Stimulated activated CD4-positive, alpha-beta T cell treated with anti-CD3 and anti-CD28 coated beads, Interleukin-2, amount 100 ng/mL, for 48 hours (primary cell): ENCODE measurements at regions not wholly inside any gene's neighbourhood (a gene's known extent, or its start where the extent isn't known, plus 50 kb on each side); places are given as distances from the start of the nearest gene placed in this dataset.
"Not testable (repeated sequence)": the region's sequence is repeated elsewhere in the genome, so short reads cannot be mapped to it uniquely, and the experiment has no call there.

ENCODE experiments used
- DNase-seq, 2 donors: peaks; one replicate each; pipeline ENCODE4 v3.0.0-alpha.2; 2020

GRCh38 chr7:136527554-136527953 is 340.9 kb upstream of the CHRM2 start:
- no peak for DNase-seq

- no peak for DNase-seq
Measured at GRCh38 chr7:136526408-136527105, 341.9 kb upstream of the CHRM2 start.

DNA sequence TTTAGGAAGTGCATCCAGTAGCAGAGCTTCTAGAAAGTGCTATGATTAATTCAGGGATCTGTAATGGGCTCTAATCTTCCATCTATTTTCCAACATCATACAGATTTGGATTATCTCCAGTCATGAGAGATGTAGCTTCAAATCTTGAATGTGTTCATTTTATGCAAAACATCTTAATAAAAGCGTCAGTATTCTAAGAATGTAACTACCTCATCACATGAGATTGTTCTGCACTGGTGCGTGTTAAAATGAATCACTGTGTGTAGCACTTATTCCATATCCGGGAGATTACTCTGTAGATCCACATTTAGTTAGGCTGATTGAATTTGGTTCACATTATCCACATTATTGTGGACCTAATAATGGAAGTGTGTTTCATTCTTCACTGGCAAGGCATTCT is 344.9 kb upstream of the CHRM2 start:
- DNase-seq, result no peak

DNA sequence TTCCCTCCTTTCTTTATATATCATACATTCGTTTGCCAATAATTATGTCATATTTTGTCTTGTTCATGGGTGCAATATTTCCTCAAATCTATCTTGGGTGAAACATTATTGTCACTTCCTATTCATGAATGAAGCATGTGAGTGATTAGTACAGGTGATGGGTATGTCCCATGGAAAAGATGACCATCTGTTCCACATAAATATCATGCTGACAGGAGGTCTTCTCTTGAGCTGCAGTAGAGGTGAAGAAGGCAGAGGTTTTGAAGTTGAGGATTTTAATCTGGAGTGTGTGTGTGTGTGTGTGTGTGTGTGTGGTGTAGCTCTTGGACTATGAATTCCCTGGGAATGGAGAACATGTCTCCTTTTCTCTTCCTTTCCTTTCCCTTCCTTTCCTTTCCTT is 350.5 kb upstream of the CHRM2 start:
- DNase-seq, result no peak

DNA sequence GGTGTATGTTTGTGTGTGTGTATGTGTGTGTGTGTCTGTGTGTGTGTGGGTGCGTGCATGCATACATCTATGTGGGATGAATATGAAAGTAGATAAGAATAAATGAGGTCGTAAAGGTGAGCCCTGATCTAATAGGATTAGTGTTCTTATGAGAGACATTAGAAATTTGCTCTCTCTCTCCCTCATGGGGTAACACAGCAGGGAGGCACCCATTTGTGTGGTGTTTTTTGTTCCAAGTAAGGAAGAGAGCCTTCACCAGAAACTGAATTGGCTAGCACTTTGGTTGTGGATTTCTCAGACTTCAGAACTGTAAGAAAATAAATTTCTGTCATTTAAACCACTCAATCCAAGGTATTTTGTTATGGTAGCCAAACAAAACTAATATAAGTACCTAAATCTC is 353.7 kb upstream of the CHRM2 start:
- no peak for DNase-seq

- no peak for DNase-seq
Measured at GRCh38 chr7:136513744-136514143, 354.7 kb upstream of the CHRM2 start.

DNA sequence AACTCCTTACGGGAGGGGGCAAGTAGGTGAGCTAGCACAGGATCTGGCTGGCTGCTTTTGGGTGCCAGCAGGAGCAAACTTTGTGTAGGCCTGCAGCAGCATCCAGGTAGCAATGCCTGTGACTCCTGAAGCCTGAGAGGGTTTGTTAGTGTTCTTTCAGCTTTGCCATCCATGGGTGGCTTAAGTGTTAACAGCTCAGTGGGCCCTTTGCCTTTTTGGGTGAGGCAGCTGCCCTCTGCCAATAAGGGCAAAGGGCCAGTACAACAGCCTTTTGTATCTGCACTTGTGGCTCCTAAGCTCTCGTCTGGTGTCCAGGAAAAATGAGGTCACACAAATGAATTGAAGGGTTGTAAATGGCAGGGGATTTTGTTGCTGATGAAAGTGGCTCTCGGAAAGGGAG is 359.0 kb upstream of the CHRM2 start:
- no peak for DNase-seq

GRCh38 chr7:136502162-136502561 is 366.3 kb upstream of the CHRM2 start:
- no peak for DNase-seq

GRCh38 chr7:136501151-136501550 is 367.3 kb upstream of the CHRM2 start:
- no peak for DNase-seq

DNA sequence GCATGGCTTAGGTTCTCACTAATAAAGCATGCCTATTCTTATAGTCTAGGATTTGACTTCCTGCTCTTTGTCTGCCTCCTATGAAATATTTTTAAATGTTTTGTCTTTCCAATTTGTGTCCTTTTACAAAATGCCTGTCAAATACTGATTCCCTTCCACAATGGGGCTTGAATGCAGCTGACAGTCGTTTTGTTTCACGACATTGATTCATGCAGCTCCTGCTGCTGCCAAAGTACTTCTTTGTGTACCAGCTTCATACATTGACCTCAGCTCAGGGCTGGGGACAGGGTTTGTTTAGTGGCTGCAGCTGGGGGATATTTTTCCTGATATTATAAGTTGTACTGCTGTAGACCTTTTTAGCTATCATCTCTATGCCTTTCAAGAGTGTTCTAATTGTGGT is 371.9 kb upstream of the CHRM2 start:
- DNase-seq, result no peak

GRCh38 chr7:136495081-136495480 is 373.4 kb upstream of the CHRM2 start:
- no peak for DNase-seq

DNA sequence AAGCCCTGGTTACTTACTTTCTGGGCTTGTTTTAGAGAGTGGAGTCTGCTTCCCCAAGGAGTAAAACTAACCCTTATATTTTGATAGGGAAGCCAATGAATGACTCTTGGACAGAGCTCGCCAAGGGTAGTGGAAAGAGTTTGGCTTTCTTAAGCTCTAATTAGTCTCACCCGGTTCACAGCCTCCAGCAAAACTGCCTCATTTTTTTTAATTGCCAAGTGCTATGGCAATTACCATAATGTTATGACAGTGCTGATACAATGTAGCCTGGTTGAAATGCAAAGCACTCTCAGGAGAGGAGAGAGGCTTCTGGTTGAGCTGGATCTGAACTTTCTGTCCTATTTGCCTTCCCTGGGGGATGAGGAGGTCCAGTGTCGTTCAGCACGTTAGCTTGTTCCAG is 376.1 kb upstream of the CHRM2 start:
- DNase-seq, result no peak

DNA sequence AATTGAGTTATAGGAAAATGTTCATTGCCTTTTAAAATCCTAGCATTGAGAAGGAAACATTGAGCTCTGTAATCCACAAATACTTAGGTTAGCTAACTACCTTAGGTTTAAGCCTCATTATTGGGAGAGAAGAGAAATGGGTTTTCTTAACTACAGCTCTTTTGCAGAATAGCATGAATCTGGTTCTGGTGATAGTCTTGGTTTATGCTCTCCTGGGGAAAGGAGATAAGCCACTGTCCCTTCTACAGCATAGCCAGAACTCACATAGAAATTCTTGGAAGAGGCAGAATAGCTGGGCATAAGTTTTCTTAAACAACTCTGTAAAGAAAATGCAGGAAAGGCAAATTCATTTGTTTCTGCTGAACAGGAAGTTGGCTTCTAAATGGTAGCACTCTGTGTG is 378.6 kb upstream of the CHRM2 start:
- DNase-seq, result no peak

DNA sequence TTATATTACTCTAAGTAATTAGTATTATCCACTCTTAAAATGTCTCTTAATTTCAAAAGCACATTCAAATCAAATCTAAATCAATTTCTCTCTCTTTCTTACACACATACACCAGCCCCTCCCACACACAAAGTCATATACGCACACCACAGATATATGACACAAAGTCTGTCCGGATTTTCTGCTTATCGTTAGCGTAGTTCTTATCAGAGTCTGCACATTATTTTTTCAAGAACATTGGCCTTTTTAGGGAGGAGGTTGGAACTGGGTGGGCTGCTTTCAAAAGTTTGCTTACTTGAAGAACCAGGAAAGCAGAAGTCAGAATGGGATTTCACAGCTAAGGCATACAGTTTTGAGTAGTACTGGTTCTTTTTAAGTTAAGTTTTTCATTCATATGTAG is 387.6 kb upstream of the CHRM2 start:
- no peak for DNase-seq

- DNase-seq, result no peak
Measured at GRCh38 chr7:136479922-136480321, 388.5 kb upstream of the CHRM2 start.

GRCh38 chr7:136470179-136470578 is 398.3 kb upstream of the CHRM2 start:
- no peak for DNase-seq

DNA sequence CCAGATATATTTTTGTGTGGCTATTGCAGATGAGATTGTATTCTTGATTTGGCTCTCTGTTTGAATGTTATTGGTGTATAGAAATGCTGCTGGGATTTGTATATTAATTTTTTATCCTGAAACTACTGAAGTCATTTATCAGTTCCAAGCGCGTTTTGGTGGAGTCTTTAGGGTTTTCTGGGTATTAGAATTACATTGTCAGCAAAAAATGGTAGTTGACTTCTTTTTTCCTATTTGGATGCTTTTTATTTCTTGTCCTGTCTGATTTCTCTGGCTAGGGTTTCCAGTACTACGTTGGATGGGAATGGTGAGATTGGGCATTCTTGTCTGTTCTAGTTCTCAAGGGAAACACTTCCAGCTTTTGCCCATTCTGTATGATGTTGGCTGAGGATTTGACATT is 415.5 kb upstream of the CHRM2 start:
- DNase-seq, result no peak

GRCh38 chr7:136446751-136447150 is 421.7 kb upstream of the CHRM2 start:
- DNase-seq, result no peak

- DNase-seq, result no peak
Measured at GRCh38 chr7:136441835-136442234, 426.6 kb upstream of the CHRM2 start.

GRCh38 chr7:136431736-136432135 is 436.7 kb upstream of the CHRM2 start:
- DNase-seq, result not testable (repeated sequence)

- no peak for DNase-seq
Measured at GRCh38 chr7:136424058-136424457, 444.4 kb upstream of the CHRM2 start.

DNA sequence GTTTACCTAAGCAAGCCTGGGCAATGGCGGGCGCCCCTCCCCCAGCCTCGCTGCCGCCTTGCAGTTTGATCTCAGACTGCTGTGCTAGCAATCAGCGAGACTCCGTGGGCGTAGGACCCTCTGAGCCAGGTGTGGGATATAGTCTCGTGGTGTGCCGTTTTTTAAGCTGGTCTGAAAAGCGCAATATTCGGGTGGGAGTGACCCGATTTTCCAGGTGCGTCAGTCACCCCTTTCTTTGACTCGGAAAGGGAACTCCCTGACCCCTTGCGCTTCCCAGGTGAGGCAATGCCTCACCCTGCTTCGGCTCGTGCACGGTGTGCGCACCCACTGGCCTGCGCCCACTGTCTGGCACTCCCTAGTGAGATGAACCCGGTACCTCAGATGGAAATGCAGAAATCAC is 442.6 kb upstream of the MTPN start:
- not testable (repeated sequence) for DNase-seq

DNA sequence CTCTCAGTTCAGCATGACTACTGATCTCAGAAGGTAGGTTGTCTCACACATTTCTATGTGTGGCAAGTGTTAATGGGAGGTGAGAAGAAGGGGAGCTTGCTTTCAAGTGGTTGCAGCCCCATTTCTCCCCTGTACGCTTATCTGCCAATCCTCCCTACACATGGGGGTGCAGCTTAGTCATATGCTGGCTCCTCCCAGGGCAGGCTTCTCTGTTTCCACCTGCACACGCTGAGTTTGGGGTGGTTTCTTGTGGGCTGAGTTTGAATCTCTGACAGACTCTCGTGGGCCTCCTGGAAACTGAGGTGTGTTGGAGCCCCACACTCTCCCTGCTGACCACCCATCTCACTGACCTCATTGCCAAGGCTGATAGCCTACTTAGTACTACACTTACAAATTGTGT is 435.8 kb upstream of the MTPN start:
- no peak for DNase-seq

GRCh38 chr7:136405931-136406777 is 429.0 kb upstream of the MTPN start:
- DNase-seq, result peak; percentile 6 to 9

- DNase-seq, result no peak
Measured at GRCh38 chr7:136403591-136403990, 426.4 kb upstream of the MTPN start.
